Caco-2 (cell line): ENCODE measurements at regions not wholly inside any gene's neighbourhood (a gene's known extent, or its start where the extent isn't known, plus 50 kb on each side); places are given as distances from the start of the nearest gene placed in this dataset.

ENCODE experiments used
- BruUV-seq: library from RNA; stranded (reverse); fragments of 400-500 nt; replicated peaks from 2 replicates; lab custom pipeline; 2021; lab: Mats Ljungman, UMichigan
- CTCF ChIA-PET: fragments of 300-600 bp; sonication (Branson Sonifier 250); formaldehyde crosslinking; loops from one replicate; lab custom pipeline; 2022; ENCODE audit warnings: antibody characterized with exemption; lab: Charles Lee
- POLR2A ChIA-PET: fragments of 300-600 bp; sonication (Branson Sonifier 250); formaldehyde crosslinking; loops from one replicate; lab custom pipeline; 2022; ENCODE audit warnings: antibody characterized with exemption; lab: Charles Lee
- DNase-seq, 2 experiments: peaks; one replicate each; pipeline versions ENCODE4 v3.0.0 to v3.0.0-alpha.2; 2020 to 2022
- H3K27me3 ChIP-seq: replicated peaks from 2 replicates; pipeline ENCODE4 v1.6.0; 2011; ENCODE audit warnings: low read length; ENCODE audit not compliant: control insufficient read depth, insufficient read depth
- H3K36me3 ChIP-seq: 2 replicates; pipeline ENCODE4 v1.5.1; 2011; ENCODE audit warnings: low read length; ENCODE audit not compliant: control insufficient read depth, insufficient read depth
- H3K4me1 ChIP-seq: fragments of 250-450 bp; sonication (Bioruptor Pico); 2 replicates; pipeline ENCODE4 v1.5.1; 2020; ENCODE audit warnings: mild to moderate bottlenecking
- H3K4me3 ChIP-seq: 2 replicates; pipeline ENCODE4 v1.5.1; 2011; ENCODE audit warnings: low read depth, mild to moderate bottlenecking, control low read depth, low read length
- H3K9me3 ChIP-seq: fragments of 250-450 bp; sonication (Bioruptor Pico); 2 replicates; pipeline ENCODE4 v1.5.1; 2020; ENCODE audit warnings: mild to moderate bottlenecking, moderate library complexity
- H3K27ac Mint-ChIP-seq: one replicate; pipeline ENCODE4 v1.8.0; 2022; ENCODE audit warnings: mixed read lengths; ENCODE audit not compliant: unreplicated experiment
- H3K27me3 Mint-ChIP-seq: one replicate; pipeline ENCODE4 v1.8.0; 2022; ENCODE audit warnings: mixed read lengths; ENCODE audit not compliant: insufficient read depth, unreplicated experiment
- H3K36me3 Mint-ChIP-seq: one replicate; pipeline ENCODE4 v1.8.0; 2022; ENCODE audit warnings: mild to moderate bottlenecking, mixed read lengths; ENCODE audit not compliant: insufficient read depth, unreplicated experiment
- H3K4me1 Mint-ChIP-seq: one replicate; pipeline ENCODE4 v1.8.0; 2022; ENCODE audit warnings: low read depth, mixed read lengths; ENCODE audit not compliant: unreplicated experiment
- H3K4me3 Mint-ChIP-seq: one replicate; pipeline ENCODE4 v1.8.0; 2022; ENCODE audit warnings: mild to moderate bottlenecking, moderate library complexity, mixed read lengths; ENCODE audit not compliant: unreplicated experiment
- H3K9me3 Mint-ChIP-seq: one replicate; pipeline ENCODE4 v1.8.0; 2022; ENCODE audit warnings: mixed read lengths; ENCODE audit not compliant: unreplicated experiment
- intact Hi-C: fragments of 100-400 bp; cut with micrococcal nuclease; formaldehyde crosslinking; loops from one replicate; pipeline ENCODE4 v1.10.0; 2022; ENCODE audit not compliant: unreplicated experiment
- TF ChIP-seq, protein P1 (sequence below), 2 experiments: fragments of 200-600 bp in 1 of 2; IDR thresholded peaks; 1 replicate in 1 of 2; 2 replicates in 1 of 2; pipeline versions ENCODE4 v1.5.1 to v1.8.0; 2011 to 2022; ENCODE audit warnings: antibody characterized with exemption in 1 of 2, control low read depth in 1 of 2, inconsistent platforms in 1 of 2, low read depth in 1 of 2, low read length in 1 of 2, mild to moderate bottlenecking in 1 of 2, moderate library complexity in 1 of 2; ENCODE audit not compliant: insufficient read depth in 1 of 2, severe bottlenecking in 1 of 2, unreplicated experiment in 1 of 2

DNA sequence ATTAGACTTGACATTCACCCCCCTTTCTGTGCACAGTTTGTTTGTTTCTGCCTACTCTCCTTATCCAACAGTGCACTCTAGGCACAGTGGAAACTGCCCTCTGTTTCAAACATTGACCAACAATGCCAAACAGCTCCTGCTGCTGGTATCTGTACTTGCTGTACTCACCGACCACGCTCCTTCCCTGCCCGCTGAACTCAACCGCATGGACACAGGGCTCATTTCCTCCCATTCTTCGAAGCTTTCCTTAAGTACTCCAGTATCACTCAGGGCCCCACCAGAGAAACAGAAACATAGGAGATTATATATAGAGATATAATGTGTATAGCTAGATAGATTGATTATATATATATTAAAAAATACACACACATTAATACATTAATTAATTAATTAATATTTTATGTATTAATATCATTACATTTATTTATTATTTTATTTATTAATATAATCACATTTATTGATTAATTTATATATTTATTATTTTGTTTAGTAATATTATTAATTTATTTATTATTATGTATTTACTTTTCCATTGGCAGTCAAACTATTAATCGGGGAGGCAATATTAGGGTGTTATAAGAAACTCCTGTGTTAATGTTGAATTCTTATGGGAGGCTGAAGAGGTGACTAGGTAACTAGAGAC is 1528.2 kb downstream of the EFNB2 start:
- no peaks in the 10 kb centered on the region for H3K27me3 ChIP-seq
- no peaks in the 10 kb centered on the region for H3K36me3 ChIP-seq
- CTCF ChIA-PET, result no interaction called here
- BruUV-seq, result no TSS peak
- H3K4me3 ChIP-seq, result no peak overlapping the region
- Mint-ChIP-seq H3K27me3 (peaks cover 3% of the 10 kb centered on the region), H3K4me1 (no peaks in the 10 kb centered on the region), H3K36me3 (no peaks in the 10 kb centered on the region), H3K4me3 (no peak overlapping the region), H3K9me3 (no peaks in the 10 kb centered on the region), H3K27ac (no peak overlapping the region)
- POLR2A ChIA-PET, result no interaction called here
- no peaks in the 10 kb centered on the region for H3K9me3 ChIP-seq
- no peaks in the 10 kb centered on the region for H3K4me1 ChIP-seq
- TF ChIP-seq, protein P1, sequence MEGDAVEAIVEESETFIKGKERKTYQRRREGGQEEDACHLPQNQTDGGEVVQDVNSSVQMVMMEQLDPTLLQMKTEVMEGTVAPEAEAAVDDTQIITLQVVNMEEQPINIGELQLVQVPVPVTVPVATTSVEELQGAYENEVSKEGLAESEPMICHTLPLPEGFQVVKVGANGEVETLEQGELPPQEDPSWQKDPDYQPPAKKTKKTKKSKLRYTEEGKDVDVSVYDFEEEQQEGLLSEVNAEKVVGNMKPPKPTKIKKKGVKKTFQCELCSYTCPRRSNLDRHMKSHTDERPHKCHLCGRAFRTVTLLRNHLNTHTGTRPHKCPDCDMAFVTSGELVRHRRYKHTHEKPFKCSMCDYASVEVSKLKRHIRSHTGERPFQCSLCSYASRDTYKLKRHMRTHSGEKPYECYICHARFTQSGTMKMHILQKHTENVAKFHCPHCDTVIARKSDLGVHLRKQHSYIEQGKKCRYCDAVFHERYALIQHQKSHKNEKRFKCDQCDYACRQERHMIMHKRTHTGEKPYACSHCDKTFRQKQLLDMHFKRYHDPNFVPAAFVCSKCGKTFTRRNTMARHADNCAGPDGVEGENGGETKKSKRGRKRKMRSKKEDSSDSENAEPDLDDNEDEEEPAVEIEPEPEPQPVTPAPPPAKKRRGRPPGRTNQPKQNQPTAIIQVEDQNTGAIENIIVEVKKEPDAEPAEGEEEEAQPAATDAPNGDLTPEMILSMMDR (IDR thresholded peaks at IDR 0.05; ENCODE audit: insufficient read depth in 1 of 2, low read depth in 1 of 2, low read length in 1 of 2, severe bottlenecking in 1 of 2, unreplicated experiment in 1 of 2), result no peak
- no peak for DNase-seq
- intact Hi-C loops, result no loop called here

DNA sequence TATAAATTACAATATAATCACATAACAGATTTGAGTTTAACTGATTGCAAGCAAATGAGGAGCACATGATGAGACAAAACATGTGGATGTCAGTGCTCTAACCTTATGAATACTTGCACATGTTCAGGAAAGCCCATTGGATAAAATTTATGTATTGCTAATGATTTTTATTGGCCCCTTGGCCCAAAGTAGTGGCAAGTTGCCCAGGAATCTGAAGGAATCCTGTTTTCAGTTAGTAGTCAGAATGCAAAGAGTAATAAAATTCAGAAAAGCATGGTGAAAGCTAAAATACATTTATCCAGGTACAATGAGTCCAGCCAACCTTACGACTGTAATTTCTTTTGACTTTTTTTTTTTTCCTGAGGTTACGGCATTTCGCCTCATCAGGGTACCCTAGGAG is 1539.4 kb downstream of the EFNB2 start:
- no peak overlapping the region for H3K27ac Mint-ChIP-seq
- Histone ChIP-seq H3K27me3 (no peaks in the 10 kb centered on the region), H3K4me3 (no peak overlapping the region), H3K36me3 (no peaks in the 10 kb centered on the region), H3K4me1 (no peaks in the 10 kb centered on the region), H3K9me3 (no peaks in the 10 kb centered on the region)
- H3K36me3 Mint-ChIP-seq, result no peaks in the 10 kb centered on the region
- H3K4me3 Mint-ChIP-seq, result no peak overlapping the region
- TF ChIP-seq, protein P1 (IDR thresholded peaks at IDR 0.05; ENCODE audit: insufficient read depth in 1 of 2, low read depth in 1 of 2, low read length in 1 of 2, severe bottlenecking in 1 of 2, unreplicated experiment in 1 of 2), result no peak
- H3K4me1 Mint-ChIP-seq, result no peaks in the 10 kb centered on the region
- intact Hi-C loops, result no loop called here
- BruUV-seq, result no TSS peak
- H3K27me3 Mint-ChIP-seq, result no peaks in the 10 kb centered on the region
- DNase-seq, result no peak
- POLR2A ChIA-PET, result no interaction called here
- H3K9me3 Mint-ChIP-seq, result peaks cover 5% of the 10 kb centered on the region
- CTCF ChIA-PET, result no interaction called here

DNA sequence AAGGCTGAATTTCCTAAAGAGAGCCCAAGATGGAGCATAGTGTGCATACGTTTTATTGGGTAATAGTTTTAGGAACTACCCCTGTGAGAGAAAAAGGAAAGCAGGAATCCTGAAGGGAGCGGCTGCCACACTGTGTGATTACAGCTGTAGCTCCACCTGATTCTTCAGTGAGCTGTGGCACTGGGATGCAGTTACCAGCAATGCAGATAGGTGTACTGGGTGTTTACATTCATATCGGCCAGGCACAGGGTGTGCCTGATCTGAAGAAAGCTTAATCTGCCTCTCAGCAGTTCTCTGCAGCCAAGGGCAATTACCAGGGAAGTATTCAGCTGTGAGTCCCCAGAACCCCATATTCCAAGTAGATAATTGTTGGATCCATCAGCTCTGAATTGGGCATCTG is 1541.8 kb downstream of the EFNB2 start:
- Histone ChIP-seq H3K4me1 (no peaks in the 10 kb centered on the region), H3K9me3 (no peaks in the 10 kb centered on the region), H3K36me3 (no peaks in the 10 kb centered on the region), H3K27me3 (no peaks in the 10 kb centered on the region), H3K4me3 (no peak overlapping the region)
- CTCF ChIA-PET, result no interaction called here
- TF ChIP-seq, protein P1 (IDR thresholded peaks at IDR 0.05; ENCODE audit: insufficient read depth in 1 of 2, low read depth in 1 of 2, low read length in 1 of 2, severe bottlenecking in 1 of 2, unreplicated experiment in 1 of 2), result no peak
- BruUV-seq, result no TSS peak
- Mint-ChIP-seq H3K27me3 (no peaks in the 10 kb centered on the region), H3K9me3 (peaks cover 5% of the 10 kb centered on the region), H3K27ac (no peak overlapping the region), H3K4me1 (no peaks in the 10 kb centered on the region), H3K4me3 (no peak overlapping the region), H3K36me3 (no peaks in the 10 kb centered on the region)
- no peak for DNase-seq
- intact Hi-C loops, result no loop called here
- POLR2A ChIA-PET, result no interaction called here
